ENCODE measurements at regions not wholly inside any gene's neighbourhood (a gene's known extent, or its start where the extent isn't known, plus 50 kb on each side); places are given as distances from the start of the nearest gene placed in this dataset.

DNA sequence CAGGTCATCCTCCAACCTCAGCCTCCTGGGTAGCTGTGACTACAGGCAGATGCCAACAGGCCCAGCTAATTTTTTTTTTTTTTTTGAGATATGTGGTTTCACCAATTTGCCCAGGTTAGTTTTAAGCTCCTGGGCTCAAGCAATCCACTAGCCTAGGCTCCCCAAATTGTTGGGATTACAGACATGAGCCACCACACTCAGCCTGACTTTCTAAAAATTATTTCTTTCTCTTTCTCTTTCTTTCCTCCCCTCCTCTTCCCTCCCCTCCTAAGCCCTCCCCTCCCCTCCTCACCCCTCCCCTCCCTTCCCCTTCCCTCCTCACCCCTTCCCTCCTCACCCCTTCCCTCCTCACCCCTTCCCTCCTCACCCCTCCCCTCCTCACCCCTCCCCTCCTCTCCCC is 127.3 kb downstream of the BTBD3 start:
- DNase-seq = no peak
- H3K36me3 ChIP-seq (ENCODE audit: insufficient read depth, low read length) = no peaks in the 10 kb centered on the region
- no peaks in the 10 kb centered on the region for H3K27me3 ChIP-seq (ENCODE audit: insufficient read depth, low read length, poor library complexity)
- H2AFZ ChIP-seq (ENCODE audit: low read depth, low read length) = no peak overlapping the region
- H3K4me1 ChIP-seq (ENCODE audit: insufficient read depth, low read length) = no peaks in the 10 kb centered on the region
- no peaks in the 10 kb centered on the region for H3K79me2 ChIP-seq (ENCODE audit: insufficient read depth, low read length)
- no peak overlapping the region for H3K4me2 ChIP-seq (ENCODE audit: insufficient read depth, low read length)
- H4K20me1 ChIP-seq (ENCODE audit: insufficient read depth, low read length) = no peaks in the 10 kb centered on the region
- TF ChIP-seq EZH2 (IDR thresholded peaks at IDR 0.05; ENCODE audit: borderline replicate concordance, low read depth, low read length, severe bottlenecking) = no peak
- no peak for TF ChIP-seq CTCF (IDR thresholded peaks at IDR 0.05; ENCODE audit: borderline replicate concordance, extremely low read depth, low read length, poor library complexity, severe bottlenecking)
- H3K9ac ChIP-seq (ENCODE audit: low read depth, low read length) = no peak overlapping the region
- H3K4me3 ChIP-seq (ENCODE audit: low read depth in 1 of 2, low read length in 2 of 2) = no peak overlapping the region
- no peak for ATAC-seq (ENCODE audit: insufficient read depth, low read depth)
- H3K27ac ChIP-seq (ENCODE audit: low read length) = no peak overlapping the region
- no peaks in the 10 kb centered on the region for H3K9me3 ChIP-seq (ENCODE audit: insufficient read depth, low read length, severe bottlenecking)

DNA sequence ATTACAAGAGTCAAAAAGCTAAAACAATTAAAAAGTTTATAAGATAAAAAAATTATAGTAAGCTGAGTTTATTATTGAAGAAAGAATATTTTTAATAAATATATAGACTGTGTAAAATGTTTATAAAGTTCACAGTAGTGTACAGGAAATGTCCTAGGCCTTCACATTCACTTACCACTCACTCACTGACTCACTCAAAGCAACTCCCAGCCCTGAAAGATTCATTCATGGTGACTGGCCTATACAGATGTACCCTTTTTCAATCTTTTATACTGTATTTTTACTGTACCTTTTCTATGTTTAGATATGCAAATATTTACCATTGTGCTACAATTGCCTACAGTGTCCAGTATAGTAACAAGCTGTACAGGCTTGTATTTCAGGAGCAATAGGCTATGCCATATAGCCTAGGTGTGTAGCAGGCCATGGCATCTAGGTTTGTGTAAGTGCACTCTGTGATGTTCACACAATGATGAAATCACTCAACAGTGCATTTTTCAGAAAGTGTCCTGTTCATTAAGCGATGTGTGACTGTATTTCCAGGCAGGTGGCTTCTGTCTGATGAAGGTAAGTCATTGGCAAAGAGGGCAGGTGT is 130.2 kb downstream of the BTBD3 start:
- Histone ChIP-seq H3K9me3 (ENCODE audit: insufficient read depth, low read length, severe bottlenecking) (no peaks in the 10 kb centered on the region), H3K27me3 (ENCODE audit: insufficient read depth, low read length, poor library complexity) (no peaks in the 10 kb centered on the region), H3K4me3 (ENCODE audit: low read depth in 1 of 2, low read length in 2 of 2) (no peak overlapping the region), H3K4me2 (ENCODE audit: insufficient read depth, low read length) (no peak overlapping the region), H2AFZ (ENCODE audit: low read depth, low read length) (no peak overlapping the region), H3K36me3 (ENCODE audit: insufficient read depth, low read length) (no peaks in the 10 kb centered on the region), H3K79me2 (ENCODE audit: insufficient read depth, low read length) (no peaks in the 10 kb centered on the region), H3K4me1 (ENCODE audit: insufficient read depth, low read length) (no peaks in the 10 kb centered on the region), H4K20me1 (ENCODE audit: insufficient read depth, low read length) (no peaks in the 10 kb centered on the region), H3K27ac (ENCODE audit: low read length) (no peak overlapping the region), H3K9ac (ENCODE audit: low read depth, low read length) (no peak overlapping the region)
- TF ChIP-seq EZH2 (IDR thresholded peaks at IDR 0.05; ENCODE audit: borderline replicate concordance, low read depth, low read length, severe bottlenecking) (no peak), CTCF (IDR thresholded peaks at IDR 0.05; ENCODE audit: borderline replicate concordance, extremely low read depth, low read length, poor library complexity, severe bottlenecking) (no peak)
- ATAC-seq (ENCODE audit: insufficient read depth, low read depth) (no peak), DNase-seq (no peak)

- H3K9ac ChIP-seq (ENCODE audit: low read depth, low read length) = no peak overlapping the region
- H2AFZ ChIP-seq (ENCODE audit: low read depth, low read length) = no peak overlapping the region
- H3K79me2 ChIP-seq (ENCODE audit: insufficient read depth, low read length) = no peaks in the 10 kb centered on the region
- H3K4me1 ChIP-seq (ENCODE audit: insufficient read depth, low read length) = no peaks in the 10 kb centered on the region
- H3K27me3 ChIP-seq (ENCODE audit: insufficient read depth, low read length, poor library complexity) = no peaks in the 10 kb centered on the region
- no peaks in the 10 kb centered on the region for H4K20me1 ChIP-seq (ENCODE audit: insufficient read depth, low read length)
- H3K27ac ChIP-seq (ENCODE audit: low read length) = no peak overlapping the region
- DNase-seq (no peak), ATAC-seq (ENCODE audit: insufficient read depth, low read depth) (no peak)
- no peak overlapping the region for H3K4me3 ChIP-seq (ENCODE audit: low read depth in 1 of 2, low read length in 2 of 2)
- no peaks in the 10 kb centered on the region for H3K9me3 ChIP-seq (ENCODE audit: insufficient read depth, low read length, severe bottlenecking)
- no peaks in the 10 kb centered on the region for H3K36me3 ChIP-seq (ENCODE audit: insufficient read depth, low read length)
- TF ChIP-seq CTCF (IDR thresholded peaks at IDR 0.05; ENCODE audit: borderline replicate concordance, extremely low read depth, low read length, poor library complexity, severe bottlenecking) (no peak), EZH2 (IDR thresholded peaks at IDR 0.05; ENCODE audit: borderline replicate concordance, low read depth, low read length, severe bottlenecking) (no peak)
- H3K4me2 ChIP-seq (ENCODE audit: insufficient read depth, low read length) = no peak overlapping the region
Measured at GRCh38 chr20:12049125-12049524, 131.4 kb downstream of the BTBD3 start.
